Brain pericyte (primary cell): ENCODE measurements at regions not wholly inside any gene's neighbourhood (a gene's known extent, or its start where the extent isn't known, plus 50 kb on each side); places are given as distances from the start of the nearest gene placed in this dataset.
"Not testable (repeated sequence)": the region's sequence is repeated elsewhere in the genome, so short reads cannot be mapped to it uniquely, and the experiment has no call there.

Source experiments
- DNase-seq: peaks from one replicate; pipeline ENCODE4 v3.0.0-alpha.2; 2012; ENCODE audit warnings: low read depth, low spot score

GRCh38 chr2:238720232-238720672, 127.6 kb upstream of the TWIST2 start:
- DNase-seq, result no peak

GRCh38 chr2:238722181-238722580, 125.7 kb upstream of the TWIST2 start:
- DNase-seq, result no peak

- no peak for DNase-seq
Measured at GRCh38 chr2:238722883-238723282, 125.0 kb upstream of the TWIST2 start.

- not testable (repeated sequence) for DNase-seq
Measured at GRCh38 chr2:238723740-238724320, 124.1 kb upstream of the TWIST2 start.

- DNase-seq, result no peak
Measured at GRCh38 chr2:238724728-238725127, 123.2 kb upstream of the TWIST2 start.

GRCh38 chr2:238725298-238725697, 122.6 kb upstream of the TWIST2 start:
- DNase-seq, result no peak

- DNase-seq, result no peak
Measured at GRCh38 chr2:238726670-238727584, 121.0 kb upstream of the TWIST2 start.

- no peak for DNase-seq
Measured at GRCh38 chr2:238727585-238728329, 120.1 kb upstream of the TWIST2 start.

GRCh38 chr2:238728330-238729260, 119.3 kb upstream of the TWIST2 start:
- DNase-seq, result no peak

GRCh38 chr2:238729261-238729935, 118.5 kb upstream of the TWIST2 start:
- DNase-seq, result no peak

- DNase-seq, result no peak
Measured at GRCh38 chr2:238730001-238730669, 117.8 kb upstream of the TWIST2 start.

GRCh38 chr2:238730881-238731280, 117.0 kb upstream of the TWIST2 start:
- DNase-seq, result no peak

- no peak for DNase-seq
Measured at GRCh38 chr2:238731961-238732360, 115.9 kb upstream of the TWIST2 start.

GRCh38 chr2:238738917-238739316, 109.0 kb upstream of the TWIST2 start:
- no peak for DNase-seq

GRCh38 chr2:238739668-238740067, 108.2 kb upstream of the TWIST2 start:
- no peak for DNase-seq

GRCh38 chr2:238741277-238741676, 106.6 kb upstream of the TWIST2 start:
- DNase-seq, result no peak

GRCh38 chr2:238742066-238742465, 105.8 kb upstream of the TWIST2 start:
- DNase-seq, result no peak

- no peak for DNase-seq
Measured at GRCh38 chr2:238742664-238743063, 105.2 kb upstream of the TWIST2 start.

GRCh38 chr2:238743243-238744065, 104.4 kb upstream of the TWIST2 start:
- no peak for DNase-seq
